NCI-H774 (cell line): ENCODE measurements at regions not wholly inside any gene's neighbourhood (a gene's known extent, or its start where the extent isn't known, plus 50 kb on each side); places are given as distances from the start of the nearest gene placed in this dataset.

Source experiments
- DNase-seq: peaks from one replicate; lab custom pipeline; 2025; lab: John Stamatoyannopoulos, UW

GRCh38 chr1:114224196-114224907 lies 70.7 kb upstream of the SYT6 start:
- no peak for DNase-seq

- no peak for DNase-seq
Measured at GRCh38 chr1:114222920-114223319, 69.3 kb upstream of the SYT6 start.

- DNase-seq: no peak
Measured at GRCh38 chr1:114219172-114219868, 65.7 kb upstream of the SYT6 start.

GRCh38 chr1:114218361-114219171 lies 64.9 kb upstream of the SYT6 start:
- DNase-seq: no peak

GRCh38 chr1:114216431-114217173 lies 62.9 kb upstream of the SYT6 start:
- peak; percentile 6 for DNase-seq

- no peak for DNase-seq
Measured at GRCh38 chr1:114215436-114215835, 61.8 kb upstream of the SYT6 start.

GRCh38 chr1:114214016-114214415 lies 60.3 kb upstream of the SYT6 start:
- DNase-seq: no peak

GRCh38 chr1:114209971-114210370 lies 56.3 kb upstream of the SYT6 start:
- no peak for DNase-seq

GRCh38 chr1:114208714-114209113 lies 55.0 kb upstream of the SYT6 start:
- no peak for DNase-seq

GRCh38 chr1:114208106-114208505 lies 54.4 kb upstream of the SYT6 start:
- peak; percentile 0 for DNase-seq

- DNase-seq: no peak
Measured at GRCh38 chr1:114207635-114208034, 54.0 kb upstream of the SYT6 start.

- DNase-seq: no peak
Measured at GRCh38 chr1:114206392-114206791, 52.7 kb upstream of the SYT6 start.

- DNase-seq: no peak
Measured at GRCh38 chr1:114203595-114204128, 50.0 kb upstream of the SYT6 start.
